Loucy (cell line): ENCODE measurements at regions not wholly inside any gene's neighbourhood (a gene's known extent, or its start where the extent isn't known, plus 50 kb on each side); places are given as distances from the start of the nearest gene placed in this dataset.

Experiments used
- CTCF ChIP-seq: fragments of 200-600 bp; sonication (generic); conservative IDR thresholded peaks from 2 replicates; pipeline ENCODE4 v1.5.1; 2014; ENCODE audit warnings: mild to moderate bottlenecking, antibody characterized with exemption, low read length
- EZH2phosphoT487 ChIP-seq: fragments of 200-600 bp; IDR thresholded peaks from 2 replicates; pipeline ENCODE4 v1.6.1; 2018; ENCODE audit warnings: antibody characterized with exemption, mild to moderate bottlenecking, moderate library complexity, borderline replicate concordance

GRCh38 chrX:39762266-39762841 is 335.4 kb downstream of the BCOR start:
- TF ChIP-seq CTCF (no peak), EZH2phosphoT487 (no peak)
